NCI-H1417 (cell line): ENCODE measurements at regions not wholly inside any gene's neighbourhood (a gene's known extent, or its start where the extent isn't known, plus 50 kb on each side); places are given as distances from the start of the nearest gene placed in this dataset.

Experiments
- DNase-seq, 3 experiments: peaks; one replicate each; lab custom pipeline; 2025; lab: John Stamatoyannopoulos, UW

DNA sequence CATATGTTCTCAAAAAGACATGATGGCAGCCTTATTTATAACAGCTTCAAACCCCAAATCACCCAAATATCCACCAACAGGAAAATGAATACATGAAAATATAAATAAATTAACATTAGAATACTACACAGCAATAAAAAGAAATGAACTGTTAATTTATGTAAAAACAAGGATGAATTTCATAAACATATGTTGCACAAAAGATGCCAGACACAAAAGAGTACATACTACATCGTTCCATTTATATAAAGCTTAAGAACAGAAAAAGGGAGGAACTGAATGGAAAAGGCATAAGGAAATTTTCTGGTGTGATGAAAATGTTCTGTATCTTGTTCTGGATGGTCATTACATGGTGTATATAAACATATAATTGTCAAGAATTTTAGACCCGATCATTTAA lies 69.9 kb upstream of the TUSC7 start:
- DNase-seq: no peak

GRCh38 chr3:116640109-116640508 lies 69.5 kb upstream of the TUSC7 start:
- DNase-seq: no peak

DNA sequence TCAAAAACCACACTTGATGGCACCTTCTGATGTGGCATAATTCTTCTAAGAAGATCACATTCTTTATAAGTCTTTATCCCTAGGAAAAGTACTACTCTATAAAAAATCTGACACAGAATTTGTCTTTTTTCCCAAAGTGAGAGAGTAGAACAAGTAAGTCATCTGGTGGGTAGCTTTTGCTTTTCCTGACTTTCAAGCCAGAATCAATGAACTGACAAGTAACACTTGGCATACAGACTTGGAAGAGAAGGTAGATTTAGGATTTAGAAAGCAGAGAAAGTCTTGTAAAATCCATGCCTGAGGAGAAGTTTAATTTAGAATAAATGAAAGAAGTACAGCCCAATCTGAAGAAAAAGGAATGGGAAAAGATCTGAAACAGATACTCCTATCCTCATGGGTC lies 66.6 kb upstream of the TUSC7 start:
- no peak for DNase-seq

- no peak for DNase-seq
These were observed 61.6 kb upstream of the TUSC7 start for GRCh38 chr3:116647996-116648395.
